Ishikawa (cell line): ENCODE measurements at regions not wholly inside any gene's neighbourhood (a gene's known extent, or its start where the extent isn't known, plus 50 kb on each side); places are given as distances from the start of the nearest gene placed in this dataset.

ENCODE experiments used
- EP300 ChIP-seq: IDR thresholded peaks from 2 replicates; pipeline ENCODE4 v1.6.1; 2012; ENCODE audit warnings: borderline replicate concordance
- FOXM1 ChIP-seq: IDR thresholded peaks from 2 replicates; pipeline ENCODE4 v1.6.1; 2012; ENCODE audit warnings: low read depth, borderline replicate concordance
- MAX ChIP-seq: IDR thresholded peaks from 2 replicates; pipeline ENCODE4 v1.6.1; 2012
- NFIC ChIP-seq: IDR thresholded peaks from 2 replicates; pipeline ENCODE4 v1.6.1; 2012
- RAD21 ChIP-seq: IDR thresholded peaks from 2 replicates; pipeline ENCODE4 v1.6.1; 2012; ENCODE audit warnings: low read depth
- REST ChIP-seq: IDR thresholded peaks from 2 replicates; pipeline ENCODE4 v1.6.1; 2012; ENCODE audit warnings: low read depth, mild to moderate bottlenecking
- TAF1 ChIP-seq: IDR thresholded peaks from 2 replicates; pipeline ENCODE4 v1.6.1; 2012; ENCODE audit warnings: low read depth, mild to moderate bottlenecking
- TCF12 ChIP-seq: IDR thresholded peaks from 2 replicates; pipeline ENCODE4 v1.6.1; 2012; ENCODE audit warnings: low read depth
- ZBTB7A ChIP-seq: IDR thresholded peaks from 2 replicates; pipeline ENCODE4 v1.6.1; 2012; ENCODE audit warnings: low read depth

- TF ChIP-seq REST = no peak
- TF ChIP-seq EP300 = no peak
- no peak for TF ChIP-seq MAX
- TF ChIP-seq NFIC = no peak
- no peak for TF ChIP-seq TCF12
- no peak for TF ChIP-seq ZBTB7A
- TF ChIP-seq TAF1 = no peak
- TF ChIP-seq FOXM1 = no peak
- TF ChIP-seq RAD21 = no peak
Measured at GRCh38 chr2:145260081-145260480, 740.2 kb upstream of the ZEB2 start.
